K562 (cell line): ENCODE measurements at regions not wholly inside any gene's neighbourhood (a gene's known extent, or its start where the extent isn't known, plus 50 kb on each side); places are given as distances from the start of the nearest gene placed in this dataset.

Experiments used
- HMG20A ChIP-seq: fragments of 450-650 bp; formaldehyde crosslinking; conservative IDR thresholded peaks from 2 replicates; pipeline ENCODE4 v1.4.0; 2020; ENCODE audit warnings: mild to moderate bottlenecking, mixed read lengths
- HOXB6 ChIP-seq: fragments of 250-450 bp; sonication (Bioruptor Pico); IDR thresholded peaks from 2 replicates; pipeline ENCODE4 v1.5.1; 2022; ENCODE audit warnings: mild to moderate bottlenecking, borderline replicate concordance
- MGA ChIP-seq: fragments of 450-650 bp; IDR thresholded peaks from 2 replicates; pipeline ENCODE4 v1.6.1; 2016; ENCODE audit warnings: mild to moderate bottlenecking, moderate library complexity
- NELFE ChIP-seq: IDR thresholded peaks from 2 replicates; pipeline ENCODE4 v1.6.1; 2011; ENCODE audit warnings: mild to moderate bottlenecking; ENCODE audit not compliant: insufficient read depth, insufficient read length

- no peak for TF ChIP-seq MGA
- TF ChIP-seq NELFE = no peak
- no peak for TF ChIP-seq HOXB6
- no peak for TF ChIP-seq HMG20A (CRISPR knock-in tag)
- TF ChIP-seq, all 486 proteins: peak for 0
Measured at GRCh38 chr12:94714378-94715114, 64.2 kb upstream of the TMCC3 start (continued).
